ENCODE measurements at regions not wholly inside any gene's neighbourhood (a gene's known extent, or its start where the extent isn't known, plus 50 kb on each side); places are given as distances from the start of the nearest gene placed in this dataset.

DNA sequence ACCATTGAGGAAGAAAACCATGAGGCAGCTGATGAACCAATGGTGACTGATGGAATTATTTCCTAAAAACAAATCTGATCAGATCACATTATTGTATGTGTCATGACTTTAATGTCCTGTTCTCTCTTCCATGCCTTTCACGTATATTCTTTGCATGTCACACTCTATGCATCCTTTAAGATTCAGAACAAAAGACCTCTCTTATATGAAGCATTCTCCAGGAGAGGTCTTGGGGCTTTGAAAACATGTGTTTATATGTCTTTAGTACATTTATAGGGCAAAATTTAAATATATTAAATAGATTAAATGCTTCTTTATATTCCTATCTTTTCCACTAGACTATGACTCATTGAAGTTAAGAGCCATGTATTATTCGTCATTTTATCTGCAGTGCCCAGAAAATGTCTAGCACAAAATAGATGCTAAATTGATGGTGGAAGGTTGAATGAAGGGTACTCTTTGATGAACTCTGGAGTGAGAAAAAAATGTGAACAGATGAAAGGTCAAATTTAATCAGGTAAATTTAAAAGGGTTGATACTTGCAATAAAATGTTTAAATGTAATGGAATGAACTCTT lies 196.3 kb downstream of the PSAT1 start:
- DNase-seq = no peak

DNA sequence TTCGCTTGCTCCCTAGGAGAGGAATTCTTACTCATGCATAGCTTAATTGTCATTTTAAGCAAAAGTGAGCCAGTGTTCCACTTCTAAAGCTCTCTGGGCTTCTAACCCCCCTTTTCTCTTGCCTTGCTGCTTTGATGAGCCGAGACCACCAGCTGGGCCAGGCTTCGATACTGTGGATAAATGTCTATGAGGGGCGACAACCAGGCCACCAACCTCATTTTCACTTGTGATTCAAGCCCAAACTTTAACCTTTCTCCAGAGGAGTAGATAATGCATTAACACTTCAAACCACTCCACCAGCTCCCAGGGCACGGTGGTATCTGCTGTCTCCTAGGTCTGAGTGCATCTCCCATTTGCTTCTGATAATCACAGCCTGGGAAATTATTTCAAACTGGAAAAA lies 205.6 kb downstream of the PSAT1 start:
- DNase-seq = no peak

DNA sequence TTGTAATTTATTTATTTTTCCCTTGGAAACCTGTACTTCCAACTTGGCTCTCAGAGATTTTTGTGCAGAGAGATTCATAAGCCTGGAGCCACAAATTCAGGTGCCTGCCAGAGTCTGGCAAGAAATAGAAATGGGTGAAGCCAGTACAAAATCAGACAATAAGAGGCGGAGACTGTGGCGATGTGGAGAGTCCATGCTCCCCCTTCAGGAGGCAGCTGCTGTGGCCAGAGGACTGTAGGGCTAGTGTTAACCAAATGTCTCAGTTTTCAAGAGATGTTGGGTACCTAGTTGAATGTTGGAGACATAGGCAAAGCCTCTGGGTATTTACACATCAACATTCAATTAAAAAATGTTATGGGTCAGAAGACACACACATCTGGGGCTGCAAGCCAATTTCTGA lies 208.6 kb downstream of the PSAT1 start:
- DNase-seq = no peak

DNA sequence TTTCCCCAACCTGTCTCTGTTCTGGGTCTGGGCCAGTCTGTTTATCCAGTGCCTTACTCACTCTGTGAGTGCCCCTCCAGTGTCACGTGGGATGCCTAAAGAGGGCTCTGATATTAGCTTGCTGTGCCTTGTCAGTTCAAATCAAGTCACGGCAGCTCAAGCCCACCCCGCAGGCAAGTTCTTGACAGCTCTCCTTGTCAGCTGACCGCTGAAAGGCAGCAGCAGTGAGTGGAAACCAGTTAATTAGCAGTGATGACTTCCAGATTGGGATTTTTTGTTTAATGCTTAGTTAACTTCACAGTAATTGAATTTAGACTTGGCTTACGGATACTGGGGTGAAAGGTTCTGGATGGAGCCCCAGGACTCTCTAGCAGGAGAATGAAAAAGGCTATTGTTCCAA lies 210.1 kb downstream of the PSAT1 start:
- DNase-seq = peak in 1 of 56 donors; percentile 2

DNA sequence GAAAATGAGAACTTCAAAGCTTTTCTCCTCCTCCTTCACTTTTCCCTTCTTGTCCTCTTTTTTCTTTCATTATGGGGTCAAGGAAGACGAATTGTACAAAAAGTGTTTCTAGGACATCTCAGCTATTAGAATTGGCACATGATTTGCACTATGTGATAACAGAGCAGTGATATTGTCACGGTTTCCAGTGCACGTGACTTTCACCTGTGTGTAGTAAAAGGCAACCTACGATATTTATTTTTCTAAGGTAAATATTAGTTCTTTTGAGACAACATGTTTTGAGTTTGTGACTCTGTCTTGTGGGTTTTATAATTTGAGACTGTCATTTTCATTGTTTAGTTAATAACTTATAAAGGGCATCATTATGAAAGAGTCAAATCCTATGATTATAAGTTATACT lies 213.1 kb downstream of the PSAT1 start:
- DNase-seq = no peak

DNA sequence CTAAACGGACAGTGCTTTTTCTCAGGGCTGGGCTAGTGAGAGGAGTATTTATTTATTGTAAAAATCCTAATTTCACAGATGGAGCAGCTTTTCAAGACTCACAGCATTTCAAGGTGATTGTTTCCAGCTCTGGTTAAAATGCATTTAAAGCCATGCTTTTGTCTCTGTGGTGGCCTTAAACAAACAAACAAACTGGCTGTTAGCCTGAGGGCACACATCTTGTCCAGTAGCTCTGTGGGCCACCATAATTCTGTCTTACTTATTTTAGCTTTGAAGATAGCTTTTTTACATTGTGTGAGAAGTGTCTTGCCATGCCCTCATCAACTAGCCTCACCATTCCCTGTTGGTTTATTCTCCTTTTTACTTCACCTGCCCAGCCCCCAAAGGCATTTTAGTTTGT lies 218.2 kb downstream of the PSAT1 start:
- no peak for DNase-seq

DNA sequence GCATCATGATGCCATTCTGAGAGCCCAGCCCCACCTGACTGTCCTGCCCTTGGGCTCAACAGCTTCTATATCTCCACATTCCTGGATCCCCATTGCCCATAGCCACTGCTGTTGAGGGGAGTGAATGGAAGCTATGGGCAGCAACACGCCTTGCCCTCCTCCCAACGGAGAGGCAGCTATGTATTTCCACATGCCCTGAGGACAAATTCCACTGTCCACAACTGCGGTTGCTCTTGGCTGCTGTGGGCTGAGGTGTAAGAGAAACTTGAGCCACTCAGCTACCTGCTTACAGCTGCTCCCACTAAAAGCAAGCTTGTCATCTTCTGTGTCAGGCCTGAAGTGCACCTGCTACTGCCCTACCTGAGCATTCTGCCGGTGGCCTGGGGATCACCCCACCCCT lies 222.9 kb downstream of the PSAT1 start:
- no peak for DNase-seq

DNA sequence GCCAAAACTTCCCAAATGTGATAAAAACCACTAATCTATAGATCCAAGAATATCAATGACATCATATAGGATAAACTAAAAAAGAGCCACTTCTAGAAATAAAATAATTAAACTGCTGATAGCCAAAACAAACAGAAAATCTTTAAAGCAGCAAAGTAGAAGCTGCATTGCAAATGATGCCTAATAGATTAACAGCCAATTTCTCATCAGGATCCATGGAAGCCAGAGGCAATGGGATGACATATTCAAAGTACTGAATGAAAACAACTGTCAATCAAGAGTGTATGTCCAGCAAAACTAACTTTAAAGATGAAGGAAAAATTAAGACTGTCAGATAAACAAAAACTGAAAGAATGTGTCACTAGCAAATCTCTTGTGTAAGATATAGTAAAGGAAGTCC lies 224.8 kb downstream of the PSAT1 start:
- no peak for DNase-seq

DNA sequence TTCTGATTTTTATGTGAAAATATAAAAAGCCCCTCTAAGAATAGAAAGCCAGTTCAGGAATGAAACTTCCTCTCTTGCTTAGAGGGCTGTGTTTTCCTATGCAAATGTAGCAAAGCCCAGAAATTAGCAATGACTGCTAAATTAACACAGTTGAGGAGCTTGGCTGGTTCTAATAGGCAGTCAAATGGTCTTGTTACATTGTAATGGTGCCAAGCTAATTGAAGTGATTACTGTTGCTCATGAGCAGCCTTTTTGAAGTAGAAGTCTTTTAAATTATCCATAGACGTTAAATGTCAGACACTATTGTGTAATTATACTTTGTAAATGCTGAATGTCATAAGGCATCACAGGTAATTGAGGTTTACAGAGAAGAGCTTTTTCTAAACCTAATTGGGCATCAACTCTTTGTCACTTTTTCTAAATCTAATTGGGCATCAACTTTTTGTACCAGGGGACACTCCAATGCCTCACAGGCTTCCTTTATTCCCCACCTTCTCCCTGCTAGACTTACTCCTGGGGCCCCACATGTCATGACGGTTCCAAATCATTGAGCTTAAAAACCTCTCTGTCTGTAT lies 229.1 kb downstream of the PSAT1 start:
- DNase-seq = no peak

DNA sequence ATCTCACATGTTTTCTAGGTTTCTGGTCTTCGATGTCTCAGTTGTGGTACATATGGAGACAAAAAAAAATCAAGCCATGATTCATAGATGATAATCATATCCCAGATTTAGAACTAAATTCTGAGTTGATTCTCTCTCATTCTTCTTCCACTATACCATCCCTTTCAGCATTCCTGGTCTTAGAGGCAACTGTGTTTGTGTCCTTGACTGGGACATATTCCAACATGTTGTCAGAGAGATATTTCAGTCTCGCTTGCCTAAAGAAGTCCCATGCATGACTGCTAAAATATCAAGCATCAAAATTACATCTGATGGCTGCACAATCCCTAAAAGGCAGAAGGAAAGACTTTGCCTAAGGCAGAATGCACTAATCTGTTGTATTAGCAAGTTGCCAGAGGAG lies 236.6 kb downstream of the PSAT1 start:
- no peak for DNase-seq

DNA sequence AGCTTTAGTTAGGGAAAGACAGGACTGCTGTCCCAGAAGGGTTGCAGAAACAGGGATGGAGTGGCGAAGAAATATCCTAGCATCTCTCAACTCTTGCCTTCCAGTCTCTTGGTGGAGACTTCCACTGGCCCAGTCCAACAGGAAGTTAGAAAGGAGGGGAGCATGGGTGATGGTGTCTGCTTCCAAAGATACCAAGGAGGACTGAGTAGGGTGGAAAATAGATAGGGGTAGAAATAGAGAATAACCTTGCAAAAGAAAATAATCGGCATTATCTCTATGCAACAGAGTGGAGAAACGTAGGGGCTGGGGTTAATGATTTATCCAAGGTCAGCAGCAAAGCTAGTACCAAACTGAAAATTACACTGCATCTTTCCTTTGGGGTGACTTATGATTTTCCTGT lies 242.3 kb downstream of the PSAT1 start:
- DNase-seq = no peak

DNA sequence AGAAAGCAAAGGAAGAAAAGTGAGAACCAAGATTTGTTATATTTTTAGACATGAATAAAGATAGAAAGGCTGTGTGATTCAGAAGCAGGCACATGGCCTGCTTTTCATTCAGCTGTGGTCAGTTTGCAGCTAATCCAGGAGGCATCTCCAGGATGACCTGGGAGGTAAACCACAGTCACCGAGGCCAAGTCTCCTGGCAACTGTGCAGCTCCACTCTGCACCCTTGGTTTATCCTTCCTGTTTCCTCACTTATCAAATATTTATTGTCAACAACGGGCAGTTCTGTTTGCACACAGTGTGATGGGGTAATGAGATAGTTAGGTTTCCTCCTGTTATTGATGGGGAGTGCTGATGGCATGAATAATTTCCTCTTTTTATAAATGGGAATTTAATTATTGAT lies 243.0 kb downstream of the PSAT1 start:
- no peak for DNase-seq

DNA sequence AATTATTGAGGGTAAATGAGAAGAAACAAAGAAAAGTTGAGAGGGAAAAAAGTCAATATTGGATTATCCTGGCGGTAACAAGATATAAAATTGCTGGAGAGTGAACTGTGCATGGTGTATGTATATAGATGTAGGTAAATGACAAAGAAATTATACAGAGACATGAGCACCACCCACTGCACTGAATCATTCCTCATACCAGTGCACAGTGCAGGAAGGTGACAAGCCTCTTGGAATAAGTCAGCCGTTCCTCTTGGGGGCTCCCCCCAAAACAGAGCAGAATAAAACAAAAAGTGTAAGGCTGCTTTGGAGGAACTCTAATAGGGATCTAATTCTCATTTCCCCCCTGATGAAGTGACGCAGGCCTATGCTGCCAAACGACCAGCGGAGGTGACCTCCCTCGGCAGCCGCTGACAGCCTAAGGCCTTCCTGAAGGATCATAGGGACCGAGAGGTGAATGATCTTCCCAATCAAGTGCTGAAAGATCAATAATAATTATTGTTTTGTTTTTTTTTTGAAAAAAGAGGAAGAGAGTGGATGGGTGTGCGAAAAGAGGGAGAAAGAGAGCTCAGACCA lies 245.0 kb downstream of the PSAT1 start:
- DNase-seq = peak in 3 of 56 donors; percentile 5 to 37 (median 8)

DNA sequence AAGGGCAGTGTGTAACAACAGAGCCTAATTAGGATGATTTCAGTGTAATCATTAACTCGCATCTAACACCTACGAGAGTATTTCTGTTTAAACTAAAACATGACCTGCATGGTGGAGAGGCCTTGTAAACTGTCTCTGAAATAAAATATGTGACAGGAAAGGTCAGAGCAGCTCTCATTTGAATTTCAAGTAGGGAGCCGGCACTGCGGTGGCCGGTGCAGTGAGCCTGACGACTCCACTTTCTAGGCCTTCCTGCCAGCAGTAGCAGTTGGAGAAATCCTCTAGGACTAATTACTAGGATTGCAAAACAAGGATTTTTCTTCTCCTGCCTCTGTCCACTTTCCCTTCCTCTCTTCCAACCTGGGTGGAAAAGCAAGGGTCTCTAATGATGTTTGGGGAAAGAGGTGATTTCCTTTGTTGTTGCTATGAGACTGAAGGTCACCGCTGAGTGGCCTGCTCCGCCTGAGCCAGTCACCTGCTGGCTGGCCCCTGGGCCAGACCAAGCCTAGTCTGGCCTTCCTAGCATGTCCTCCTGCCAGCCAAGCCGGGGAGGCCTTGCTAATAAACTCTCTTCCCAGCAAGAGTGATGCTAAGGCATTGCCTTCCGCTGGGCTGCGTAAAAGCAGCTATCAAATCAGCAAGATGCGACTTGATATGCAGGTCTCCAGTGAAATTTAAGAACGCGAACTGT lies 245.7 kb downstream of the PSAT1 start:
- DNase-seq = peak in 3 of 56 donors; percentile 2 to 18 (median 7)

DNA sequence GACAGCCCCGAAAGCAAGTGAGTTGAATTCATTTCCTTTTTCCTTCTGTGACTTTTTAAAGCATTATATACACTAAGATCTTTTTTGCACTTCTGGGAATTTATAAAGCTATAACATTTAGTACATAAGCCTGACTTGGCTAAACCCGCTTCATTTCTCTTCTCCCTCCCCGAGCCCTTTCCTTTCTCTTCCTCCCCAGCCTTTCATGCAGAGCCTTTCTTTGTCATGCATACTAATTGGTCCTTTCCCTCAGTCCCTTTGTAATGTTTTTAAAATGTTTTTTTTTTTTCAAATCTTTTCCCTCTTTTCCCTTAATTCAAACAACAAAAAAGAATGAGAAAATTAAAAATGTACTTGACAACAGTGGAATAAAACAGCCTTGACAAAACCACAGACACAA lies 246.4 kb downstream of the PSAT1 start:
- no peak for DNase-seq

DNA sequence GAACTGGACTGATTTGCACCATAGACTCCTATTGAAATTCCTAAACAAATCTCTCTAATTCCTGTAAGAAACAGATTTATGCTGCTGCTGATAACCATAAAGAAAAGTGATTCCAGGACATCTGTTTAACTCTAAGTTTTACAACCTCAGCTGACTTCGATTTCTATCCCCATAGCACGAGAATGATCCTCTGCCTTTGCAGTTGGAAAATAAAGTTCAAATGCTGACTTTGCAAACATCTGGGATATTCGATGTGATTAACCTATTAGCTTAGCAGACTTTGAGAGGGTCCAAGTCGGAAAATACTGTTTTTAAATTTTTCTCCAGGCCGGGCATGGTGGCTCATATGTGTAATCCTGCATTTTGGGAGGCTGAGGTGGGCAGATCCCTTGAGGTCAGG lies 247.3 kb downstream of the PSAT1 start:
- no peak for DNase-seq

DNA sequence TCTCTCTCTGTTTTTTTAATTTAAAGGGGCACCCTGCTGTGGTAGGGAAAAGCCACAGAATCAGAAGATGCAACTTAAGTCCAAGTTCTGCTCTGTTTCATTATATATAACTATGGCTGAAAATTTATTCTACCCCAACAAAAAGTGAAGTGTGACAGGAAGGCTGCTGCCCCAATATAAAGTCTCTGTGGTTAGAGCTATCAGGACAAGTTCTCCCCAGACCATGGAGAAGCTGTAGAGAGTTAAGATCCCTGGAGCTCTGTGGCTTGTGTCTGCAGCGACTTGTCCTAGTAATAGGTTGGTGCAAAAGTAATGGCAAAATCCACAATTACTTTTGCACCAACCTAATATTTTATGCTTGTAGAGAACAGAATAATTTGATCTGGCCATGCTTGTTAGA lies 250.9 kb downstream of the PSAT1 start:
- DNase-seq = no peak

DNA sequence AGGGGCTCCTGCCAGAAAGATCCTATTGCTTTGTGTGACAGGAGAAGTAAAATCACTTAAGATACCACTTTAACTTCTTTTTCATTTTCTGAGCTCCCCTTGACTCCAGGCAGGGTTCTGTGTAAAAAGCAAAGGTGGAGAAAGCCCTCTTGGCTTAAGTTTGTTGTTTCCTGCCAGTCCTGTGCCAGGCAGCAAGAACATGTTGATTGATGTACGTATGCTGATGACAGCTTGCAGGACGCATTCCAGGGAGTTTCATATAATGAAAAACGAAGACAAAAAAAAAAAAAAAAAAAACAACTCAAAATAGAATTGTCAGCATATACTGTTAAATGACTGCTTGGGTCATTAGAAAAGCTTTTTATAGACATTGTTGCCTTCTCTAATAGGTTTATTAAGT lies 251.7 kb downstream of the PSAT1 start:
- DNase-seq = no peak

DNA sequence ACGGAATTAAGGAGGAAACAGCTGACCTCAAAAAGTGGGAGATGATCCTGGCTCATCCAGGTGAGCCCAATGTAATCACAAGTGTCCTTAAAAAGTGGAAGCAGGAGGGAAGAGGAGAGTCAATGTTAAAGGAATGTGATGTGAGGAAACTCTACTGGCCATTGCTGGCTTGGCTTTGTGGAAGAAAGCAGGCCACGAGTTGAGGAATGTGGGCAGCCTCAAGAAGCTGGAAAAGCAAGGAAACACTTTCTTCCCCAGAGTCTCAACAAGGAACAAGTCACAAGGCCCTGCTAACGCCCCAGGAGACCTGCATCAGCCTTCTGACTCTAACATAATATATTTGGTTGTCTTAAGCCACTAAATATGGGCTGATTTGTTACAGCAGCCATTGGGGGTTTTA lies 252.8 kb downstream of the PSAT1 start:
- DNase-seq = no peak

DNA sequence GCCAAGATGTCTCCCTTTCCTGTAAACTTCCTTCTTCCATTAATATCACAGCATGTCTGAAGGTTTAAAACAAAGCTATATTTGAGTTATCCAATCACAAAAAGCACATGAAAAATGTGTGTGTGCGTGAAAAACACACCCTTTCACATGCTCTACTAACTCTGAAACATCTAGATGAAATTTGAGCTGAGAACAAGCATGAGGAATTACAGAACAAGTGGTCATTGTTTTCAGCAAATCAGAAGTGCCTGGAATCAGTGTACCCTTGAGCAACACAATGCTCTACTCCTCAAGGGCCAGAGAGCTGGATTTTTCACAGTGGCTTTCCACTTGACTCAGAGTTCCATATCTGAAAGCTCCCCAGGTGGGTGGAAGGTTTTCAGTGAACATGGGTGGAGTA lies 255.9 kb downstream of the PSAT1 start:
- no peak for DNase-seq

DNA sequence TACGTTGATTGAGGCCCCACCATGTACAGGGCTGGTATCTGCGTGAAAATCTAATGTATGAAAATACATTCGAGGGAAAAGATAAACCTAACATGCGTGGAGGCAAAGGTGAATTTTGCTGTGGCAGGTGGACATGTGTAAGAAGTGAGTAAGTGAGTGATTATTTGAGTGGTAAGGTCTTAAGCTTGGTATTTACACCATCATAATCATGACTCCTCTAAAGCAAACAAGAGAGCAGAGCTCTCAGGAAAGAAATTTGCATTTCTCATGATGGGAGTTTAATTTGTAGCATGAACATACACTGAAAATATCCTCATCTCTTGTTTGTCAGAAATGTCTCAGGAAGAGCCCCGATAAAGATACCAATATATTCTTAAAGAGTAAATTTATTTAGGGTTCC lies 260.6 kb downstream of the PSAT1 start:
- DNase-seq = no peak

DNA sequence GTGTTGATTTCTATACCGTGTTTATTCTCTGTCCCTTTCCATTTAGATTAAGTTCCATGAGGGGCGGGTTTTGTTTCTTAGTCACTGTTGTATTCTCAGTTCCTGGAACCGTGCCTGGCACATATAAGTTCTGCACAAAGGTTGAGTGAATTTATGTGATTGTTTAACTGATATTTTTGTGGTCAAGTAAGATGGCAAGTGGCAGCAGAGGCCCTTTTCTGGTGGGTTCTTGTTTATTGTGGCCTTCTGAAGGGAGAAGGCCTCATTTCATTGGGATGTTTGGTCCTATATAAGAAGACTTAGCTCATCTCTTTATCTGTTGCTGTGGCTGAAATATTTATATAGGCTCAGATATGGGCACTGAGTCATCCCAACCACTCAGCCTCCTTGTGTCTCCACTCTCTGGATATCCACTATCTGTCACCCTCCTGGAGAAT lies 262.5 kb downstream of the PSAT1 start:
- no peak for DNase-seq

DNA sequence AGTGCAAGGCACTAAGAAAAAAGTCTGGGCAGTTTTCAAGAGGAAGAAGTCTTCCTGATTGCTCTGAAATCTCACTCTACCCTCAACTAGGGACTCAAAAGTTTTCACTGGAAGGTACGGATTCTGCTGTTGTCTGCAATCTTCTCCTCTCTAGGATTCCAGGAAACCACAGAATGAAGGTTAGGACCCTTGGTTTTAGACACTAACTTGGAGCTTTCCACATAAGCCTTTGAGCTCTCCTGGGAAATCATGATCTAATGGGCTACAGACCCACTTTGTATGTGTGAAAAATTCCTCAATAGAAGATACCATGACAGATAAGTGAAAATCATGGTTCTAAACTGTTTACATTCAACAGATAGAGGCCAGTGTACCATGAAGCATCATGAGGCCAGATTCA lies 265.1 kb downstream of the PSAT1 start:
- DNase-seq = no peak
